NT2/D1 (cell line): ENCODE measurements at regions not wholly inside any gene's neighbourhood (a gene's known extent, or its start where the extent isn't known, plus 50 kb on each side); places are given as distances from the start of the nearest gene placed in this dataset.

Source experiments
- SUZ12 ChIP-seq: IDR thresholded peaks from 2 replicates; pipeline ENCODE4 v1.6.1; 2011; ENCODE audit not compliant: insufficient read length, insufficient read depth; ENCODE audit errors: extremely low read depth
- ZNF274 ChIP-seq: IDR thresholded peaks from 2 replicates; pipeline ENCODE4 v1.6.1; 2011; ENCODE audit warnings: mild to moderate bottlenecking, low read depth, low read length

DNA sequence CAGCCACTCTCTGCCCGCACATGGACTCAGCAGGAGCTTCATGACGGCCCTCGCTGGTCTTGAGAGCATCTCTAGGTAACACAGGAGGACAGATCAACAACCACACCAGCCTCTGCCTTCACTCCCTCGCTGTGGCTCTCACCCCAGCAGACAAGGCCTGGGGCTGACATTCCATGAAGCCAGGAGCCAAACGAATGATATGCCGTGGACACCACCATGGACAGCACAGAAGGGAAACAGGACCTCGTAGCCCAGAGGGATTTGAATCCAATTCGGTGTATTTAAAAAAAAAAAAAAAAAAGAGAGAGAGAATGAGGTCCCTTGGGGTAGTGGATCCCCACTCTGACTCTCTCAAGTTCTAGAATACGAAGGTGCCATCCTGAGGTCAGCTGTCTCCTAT, 385.5 kb downstream of the SHANK2 start:
- no peak for TF ChIP-seq ZNF274
- no peak for TF ChIP-seq SUZ12
